Islet precursor cell (in vitro differentiated cells): ENCODE measurements at regions not wholly inside any gene's neighbourhood (a gene's known extent, or its start where the extent isn't known, plus 50 kb on each side); places are given as distances from the start of the nearest gene placed in this dataset.

Experiments
- DNase-seq: peaks from one replicate; pipeline ENCODE4 v3.0.0-alpha.2; 2018

DNA sequence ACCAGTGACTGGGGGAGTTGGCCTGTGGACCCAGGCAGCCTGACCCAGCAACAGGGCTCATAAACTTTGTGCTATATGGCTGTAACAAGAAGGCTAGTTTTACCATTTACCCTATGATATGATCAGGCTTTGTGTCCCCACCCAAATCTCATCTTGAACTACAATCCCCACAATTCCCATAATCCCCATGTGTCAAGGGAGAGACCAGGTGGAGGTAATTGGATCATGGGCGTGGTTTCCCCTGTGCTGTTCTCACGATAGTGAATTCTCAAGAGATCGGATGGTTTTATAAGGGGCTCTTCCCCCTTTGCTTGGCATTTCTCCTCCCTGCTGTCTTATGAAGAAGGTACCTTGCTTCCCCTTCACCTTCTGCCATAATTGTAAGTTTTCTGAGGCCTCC is 111.2 kb upstream of the NLRP1 start:
- DNase-seq = peak; percentile 7

DNA sequence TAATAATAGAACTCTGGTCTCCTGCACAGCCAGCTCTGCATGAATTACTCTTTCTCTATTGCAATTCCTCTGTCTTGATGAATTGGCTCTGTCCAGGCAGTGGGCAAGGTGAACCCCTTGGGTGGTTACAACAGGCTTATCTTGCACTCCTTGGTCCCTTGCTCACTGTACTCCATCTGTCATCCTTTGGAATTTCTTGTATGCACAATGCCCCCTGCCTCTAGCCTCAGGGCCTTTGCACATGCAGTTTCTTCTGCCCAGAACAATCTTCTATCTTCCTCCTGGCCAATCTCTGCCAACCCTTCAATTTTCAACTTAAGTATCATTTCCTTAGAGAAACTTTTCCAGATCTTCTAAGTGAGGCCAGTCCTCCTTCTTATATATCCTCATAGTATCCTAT is 114.7 kb upstream of the NLRP1 start:
- peak; percentile 40 for DNase-seq

DNA sequence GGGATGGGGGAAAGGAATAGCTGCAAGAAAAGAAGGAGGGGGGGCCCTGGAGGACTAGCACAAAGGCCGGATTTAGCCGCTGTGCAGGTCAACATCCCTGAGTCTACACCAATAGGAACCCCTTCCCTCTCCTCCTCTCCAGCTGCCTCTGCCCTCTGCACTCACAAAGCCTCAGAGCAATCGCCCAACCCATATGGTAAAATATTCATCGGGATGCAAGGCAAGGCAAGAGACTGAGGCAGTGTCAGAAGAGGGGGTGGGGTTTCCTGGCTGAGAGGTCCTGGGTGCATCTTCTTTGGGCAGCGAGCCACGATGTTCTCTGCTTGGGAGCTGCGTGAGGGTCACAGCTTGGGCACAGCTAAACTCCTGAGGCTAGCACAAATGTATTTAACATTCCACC is 115.5 kb upstream of the NLRP1 start:
- peak; percentile 46 for DNase-seq

DNA sequence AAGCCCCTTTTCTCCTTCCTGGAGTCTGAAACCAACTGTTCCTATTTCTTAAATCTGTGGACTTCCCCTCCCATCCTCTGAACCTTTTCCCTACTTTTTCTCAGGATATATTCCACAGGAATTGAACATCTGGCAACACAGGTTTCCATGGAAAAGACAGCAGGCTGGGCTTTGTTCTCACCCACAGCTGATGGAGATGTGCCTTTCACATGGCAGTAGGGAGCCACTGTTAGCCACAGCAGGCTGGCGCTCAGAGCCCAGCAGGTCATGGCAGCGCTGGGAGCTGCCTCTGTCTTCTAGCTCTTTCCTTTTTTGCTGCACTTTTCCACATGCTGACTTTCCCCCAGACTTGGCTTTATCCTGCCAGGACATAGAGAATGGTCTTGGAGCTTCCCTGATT is 116.4 kb upstream of the NLRP1 start:
- peak; percentile 28 for DNase-seq

DNA sequence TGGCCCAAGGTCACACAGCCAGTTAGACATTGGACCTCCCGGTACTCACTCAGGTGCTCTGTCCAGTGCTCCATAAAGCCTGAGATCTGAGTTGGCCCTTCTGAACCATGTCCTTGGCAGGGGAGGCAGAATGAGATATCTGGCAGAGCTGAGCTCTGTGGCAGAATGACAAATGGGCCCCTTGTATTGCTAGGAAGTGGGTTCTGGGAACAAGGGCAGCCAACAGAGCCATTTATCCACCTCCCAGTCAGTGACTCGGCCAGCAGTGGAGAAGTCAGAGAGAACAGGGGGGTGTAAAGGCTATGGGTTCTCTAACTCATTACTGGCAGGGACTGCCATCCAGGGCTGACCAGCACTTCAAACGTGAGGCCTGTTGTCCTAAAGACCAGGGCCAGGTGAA is 117.1 kb upstream of the NLRP1 start:
- peak; percentile 47 for DNase-seq

DNA sequence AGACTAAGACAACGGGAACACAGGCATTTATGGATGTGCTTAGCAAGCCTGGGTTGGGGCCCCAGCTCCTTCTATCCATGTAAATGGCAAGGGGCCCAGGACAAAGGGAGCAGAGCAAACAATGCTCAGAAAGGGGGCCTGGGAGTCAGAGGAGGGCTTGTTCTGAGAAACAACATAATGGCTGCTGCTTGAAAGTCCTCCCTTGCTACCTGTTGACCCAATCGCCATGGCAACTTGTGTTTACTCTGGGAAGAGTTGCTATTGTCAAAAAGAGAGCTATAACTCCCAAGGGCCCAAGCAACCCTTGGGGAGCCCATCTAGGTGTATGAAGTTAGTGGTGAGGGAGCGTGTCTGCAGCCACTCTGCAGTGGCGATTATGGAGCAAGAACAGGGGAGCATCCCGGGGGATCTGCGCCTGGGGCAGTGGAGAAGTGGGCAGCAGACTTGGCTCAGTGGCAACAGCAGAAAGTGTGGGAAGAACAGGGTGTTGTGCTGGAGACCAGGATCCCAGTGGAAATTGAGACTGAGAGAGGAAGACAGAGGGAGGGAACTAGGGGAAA is 118.7 kb upstream of the NLRP1 start:
- peak; percentile 52 for DNase-seq

DNA sequence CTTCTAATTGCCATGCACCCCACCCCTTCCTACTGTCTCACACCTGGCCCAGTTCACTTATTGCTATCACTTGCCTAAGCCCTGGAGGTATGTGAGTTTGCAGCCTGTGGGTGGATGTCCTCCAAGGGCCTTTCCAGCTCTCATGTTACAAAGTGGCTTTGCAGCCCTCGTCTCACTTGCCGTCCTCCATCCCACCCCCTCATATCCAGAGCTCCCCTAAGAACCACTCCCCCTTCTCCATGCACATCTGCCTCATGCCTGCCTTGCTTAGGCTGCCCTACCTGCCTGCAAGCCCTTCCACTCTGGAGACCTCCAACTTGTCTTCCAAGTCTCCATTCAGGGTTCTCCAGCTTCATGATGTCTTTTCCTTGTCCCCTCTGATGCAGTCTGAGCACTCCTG is 119.4 kb upstream of the NLRP1 start:
- DNase-seq = peak; percentile 37

DNA sequence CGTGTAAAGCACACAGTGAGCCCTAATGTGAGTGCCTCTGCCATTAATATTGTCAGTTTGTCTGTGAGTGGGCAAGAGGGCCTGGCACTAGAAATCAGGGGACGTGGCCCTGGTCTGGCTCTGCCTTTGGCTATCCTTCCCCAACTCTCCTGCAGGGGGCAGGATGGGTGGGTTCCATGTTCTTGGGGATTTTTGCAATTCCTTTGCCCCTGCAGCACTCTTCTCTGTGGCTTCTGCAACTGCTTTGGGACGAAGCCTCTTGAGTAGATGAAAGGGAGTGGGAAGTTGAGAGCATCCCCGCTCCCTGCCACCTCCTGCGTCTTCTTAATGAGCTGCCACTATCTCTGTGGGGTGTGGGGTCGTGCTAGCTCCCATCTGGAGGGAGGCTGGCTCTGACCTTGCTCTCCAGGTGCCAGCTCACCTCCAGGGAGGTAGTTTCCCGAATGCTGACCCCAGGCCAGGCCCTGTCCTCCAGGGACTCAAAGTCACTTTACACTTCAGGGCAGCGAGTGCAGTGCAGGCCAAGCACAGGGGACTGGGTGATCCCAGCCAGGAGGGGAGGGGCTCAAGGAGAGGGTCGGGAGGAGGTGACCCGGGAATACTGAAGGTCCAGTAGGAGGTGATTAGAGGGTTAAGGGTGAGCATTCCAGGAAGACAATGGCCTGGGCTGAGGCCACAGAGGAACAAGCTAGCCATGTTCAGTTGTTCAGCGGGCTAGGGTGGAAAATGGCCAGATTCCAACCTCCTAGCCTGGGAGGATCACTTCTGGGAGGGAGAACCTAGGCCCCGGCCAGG is 121.0 kb upstream of the NLRP1 start:
- peak; percentile 74 for DNase-seq

DNA sequence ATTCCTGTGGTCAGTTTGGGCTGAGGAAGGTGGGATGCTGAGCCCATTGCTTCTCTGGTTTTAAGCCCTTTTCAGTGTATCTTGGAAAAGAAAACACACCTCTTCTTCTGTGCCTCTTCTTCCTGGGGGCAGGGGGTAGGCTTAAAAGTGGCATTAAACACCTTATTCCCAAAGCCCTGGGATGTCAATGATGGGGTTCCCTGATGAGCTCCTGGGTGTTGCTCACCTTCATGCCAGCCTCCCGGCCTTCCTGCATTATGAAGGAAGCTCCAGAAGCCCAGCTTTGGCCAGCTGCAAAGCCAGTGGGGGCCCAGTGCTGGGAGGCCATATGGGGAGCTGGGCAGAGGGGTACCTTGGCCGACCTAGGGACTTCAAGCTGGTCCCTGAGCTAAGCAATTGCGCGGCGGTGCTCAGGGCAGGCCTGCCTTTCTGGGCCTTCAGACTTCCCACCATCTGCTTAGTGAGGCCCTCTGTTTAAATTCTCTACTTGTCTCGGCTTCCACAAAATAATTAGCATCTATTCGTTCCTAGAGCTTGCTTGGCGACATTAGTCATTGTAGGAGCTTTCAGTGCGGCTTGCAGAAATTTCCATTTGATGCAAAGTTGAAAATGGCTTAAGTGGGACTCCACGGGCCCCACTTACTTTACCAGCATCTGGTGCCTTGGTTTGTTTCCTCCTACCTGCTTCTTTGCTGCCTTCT is 121.7 kb upstream of the NLRP1 start:
- peak; percentile 38 for DNase-seq

DNA sequence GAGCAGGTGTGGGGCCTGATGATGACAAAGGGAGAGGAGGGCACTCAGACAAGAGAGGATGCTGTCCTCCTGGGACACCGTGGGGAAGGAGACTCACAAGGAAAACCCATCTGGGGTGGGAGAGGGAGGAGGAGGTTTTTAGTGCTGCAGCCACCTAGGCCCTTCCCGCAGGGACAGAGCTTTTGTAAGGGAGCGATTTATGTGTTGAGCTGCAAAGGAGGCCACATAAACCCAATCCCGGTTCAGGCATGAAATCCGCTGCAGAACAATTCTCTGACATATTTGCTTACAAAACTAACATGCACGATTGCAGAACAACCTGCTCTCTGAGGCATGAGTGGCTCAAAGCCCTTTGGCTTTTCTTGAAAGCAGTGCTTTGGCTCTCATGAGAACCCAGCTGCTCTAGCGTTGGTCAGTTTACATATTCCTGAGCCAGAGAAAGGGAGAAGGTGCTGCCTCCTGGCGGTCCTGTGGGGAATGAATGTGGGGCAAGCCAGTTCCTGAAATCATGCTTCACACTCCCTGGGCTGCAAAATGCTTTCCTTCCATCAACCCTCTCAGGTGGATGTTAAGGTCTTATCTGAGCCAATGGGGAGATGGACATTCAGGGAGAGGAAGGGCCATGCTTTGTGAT is 122.4 kb upstream of the NLRP1 start:
- DNase-seq = peak; percentile 87

DNA sequence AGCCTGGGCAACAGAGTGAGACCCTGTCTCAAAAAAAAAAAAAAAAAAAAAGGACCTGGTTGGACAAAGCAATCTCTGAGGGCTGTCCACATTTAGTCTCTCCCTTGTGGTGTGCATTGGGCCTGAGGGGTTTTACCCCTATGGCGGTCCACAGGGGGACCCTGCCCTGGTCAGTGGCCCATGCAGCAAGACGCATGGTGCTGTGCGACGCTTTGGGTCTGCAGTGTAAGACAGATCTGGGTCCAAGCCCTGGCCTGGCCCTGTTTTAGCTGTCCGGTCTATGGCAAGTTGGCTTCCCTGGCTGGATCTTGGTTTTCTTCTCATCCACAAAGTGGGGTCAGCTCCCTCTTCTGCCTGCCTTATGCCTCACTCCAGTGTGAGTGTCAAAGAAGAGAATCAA is 123.2 kb upstream of the NLRP1 start:
- DNase-seq = peak; percentile 22

DNA sequence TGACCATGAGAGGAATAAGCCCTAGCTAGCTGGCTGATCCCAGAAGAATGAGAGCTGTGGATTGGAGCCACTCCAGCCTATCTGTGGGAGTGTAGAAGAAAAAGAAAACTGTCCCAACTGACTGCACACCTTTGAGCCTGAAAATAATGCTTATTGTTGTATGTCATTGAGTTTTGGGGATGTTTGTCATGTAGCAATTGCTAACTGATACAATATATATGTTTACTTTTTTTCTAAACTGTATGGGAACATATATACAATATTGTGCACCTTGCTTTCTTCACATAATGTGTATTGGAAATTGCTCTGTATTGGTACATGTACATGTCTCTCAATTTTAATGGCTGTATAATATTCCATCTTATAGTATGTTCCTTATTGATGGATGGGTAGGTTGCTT is 124.0 kb upstream of the NLRP1 start:
- peak; percentile 10 for DNase-seq

DNA sequence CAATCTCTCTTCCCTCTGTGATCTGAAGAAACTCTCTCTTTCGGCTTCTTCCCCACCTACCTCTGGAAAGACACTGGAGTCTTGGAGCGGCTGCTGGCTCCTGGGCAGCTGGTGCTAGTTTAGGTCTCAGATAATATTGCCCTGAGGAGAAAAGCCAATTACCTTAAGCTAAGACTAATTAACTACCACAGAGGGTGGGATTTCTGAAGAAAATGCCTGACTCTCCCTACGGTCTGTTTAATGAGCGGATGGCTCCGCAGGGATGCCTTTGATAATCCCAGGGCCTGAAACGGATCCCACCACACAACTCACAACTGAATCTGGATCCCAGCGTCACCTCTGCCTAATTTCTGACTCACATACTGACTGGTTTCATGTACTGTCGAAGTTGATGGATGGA is 127.0 kb upstream of the NLRP1 start:
- peak; percentile 37 for DNase-seq

DNA sequence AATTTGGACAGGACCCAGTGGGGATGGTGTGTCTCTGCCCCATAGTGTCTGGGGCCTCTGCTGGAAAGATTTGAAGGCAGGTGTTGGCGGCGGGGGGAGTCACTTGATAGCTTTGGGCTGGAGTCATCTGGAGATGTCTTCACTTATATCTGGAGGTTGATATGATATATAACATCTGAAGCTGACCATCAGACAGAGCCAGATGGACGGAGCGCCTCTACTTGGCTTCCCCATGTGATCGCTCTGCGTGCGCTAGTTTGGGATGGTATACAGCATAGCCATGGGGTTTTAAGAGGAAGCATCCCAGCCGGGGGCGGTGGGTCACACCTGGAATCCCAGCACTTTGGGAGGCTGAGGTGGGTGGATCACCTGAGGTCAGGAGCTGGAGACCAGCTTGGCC is 130.7 kb upstream of the NLRP1 start:
- peak; percentile 32 for DNase-seq

DNA sequence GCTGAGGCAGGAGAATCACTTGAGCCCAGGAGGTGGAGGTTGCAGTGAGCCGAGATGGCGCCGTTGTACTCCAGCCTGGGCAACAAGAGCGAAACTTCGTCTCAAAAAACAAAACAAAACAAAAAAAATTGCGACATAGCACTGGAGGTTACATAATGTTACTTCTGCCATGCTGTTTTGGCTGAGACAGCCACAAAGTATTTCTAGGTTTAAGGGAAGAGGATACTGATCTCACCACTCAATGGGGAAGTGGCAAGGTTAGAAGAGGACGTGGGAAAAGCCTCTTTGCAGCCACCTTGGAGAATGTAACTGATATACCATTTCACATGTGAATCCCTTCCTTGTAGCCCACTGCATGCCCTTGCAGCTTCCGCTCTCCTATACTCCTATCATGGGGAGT is 131.2 kb upstream of the NLRP1 start:
- DNase-seq = peak; percentile 23

DNA sequence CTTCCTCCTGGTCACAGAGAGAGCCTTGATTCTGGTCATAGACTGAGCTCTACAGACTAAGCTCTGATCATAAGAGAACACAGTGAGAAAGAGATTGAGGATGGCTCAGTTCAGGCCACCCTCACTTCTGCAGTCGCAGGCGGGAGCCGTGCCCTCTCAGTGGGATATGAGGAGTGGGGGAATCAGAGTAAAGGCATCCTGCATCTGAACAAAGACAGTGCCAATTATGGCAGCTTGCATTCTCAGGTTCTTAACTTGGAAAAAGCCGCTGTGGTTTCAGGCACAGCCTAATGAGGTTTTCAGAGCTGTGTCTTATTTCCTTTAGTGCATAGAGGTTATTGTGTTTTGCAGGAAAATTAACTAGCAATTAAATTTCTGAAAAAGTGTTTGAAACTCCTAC is 134.4 kb upstream of the NLRP1 start:
- no peak for DNase-seq

DNA sequence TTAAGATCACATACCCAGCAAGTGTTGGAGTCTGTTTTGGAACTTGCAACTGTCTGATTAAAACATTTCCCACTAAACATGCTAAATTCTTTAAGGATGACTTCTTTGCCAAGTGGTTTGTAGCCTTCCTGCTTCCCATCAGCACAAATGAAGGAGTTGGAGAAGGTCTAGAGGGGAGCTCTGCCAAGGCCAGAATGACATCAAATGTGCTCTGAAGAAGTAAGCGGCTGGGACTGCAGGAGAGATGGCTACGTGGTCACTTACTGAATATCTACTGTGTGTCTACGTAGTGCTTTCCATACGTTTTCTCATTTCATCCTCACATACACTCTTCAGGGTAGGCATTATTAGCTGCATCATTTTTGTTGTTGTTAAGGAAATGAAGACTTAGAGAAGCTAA is 135.7 kb upstream of the NLRP1 start:
- no peak for DNase-seq

DNA sequence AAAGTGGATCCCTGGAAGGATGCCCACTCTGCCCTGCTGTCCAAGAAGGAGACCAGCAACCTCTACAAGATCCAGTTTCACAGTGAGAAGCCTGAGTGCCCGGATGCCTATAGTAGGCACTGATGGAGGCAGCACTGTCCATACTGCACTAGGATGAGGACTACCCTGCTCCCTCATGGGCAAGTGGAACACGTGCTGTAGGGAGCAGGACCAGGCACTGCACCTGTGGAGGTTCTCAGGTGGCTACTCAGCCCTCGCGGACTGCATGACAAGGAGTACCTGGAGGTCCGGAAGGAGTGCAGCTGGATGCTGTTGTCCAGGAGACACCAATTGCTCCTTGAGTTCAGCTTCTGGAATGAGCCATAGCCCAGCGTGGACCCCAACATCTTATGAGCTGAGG is 146.1 kb upstream of the NLRP1 start:
- DNase-seq = no peak

DNA sequence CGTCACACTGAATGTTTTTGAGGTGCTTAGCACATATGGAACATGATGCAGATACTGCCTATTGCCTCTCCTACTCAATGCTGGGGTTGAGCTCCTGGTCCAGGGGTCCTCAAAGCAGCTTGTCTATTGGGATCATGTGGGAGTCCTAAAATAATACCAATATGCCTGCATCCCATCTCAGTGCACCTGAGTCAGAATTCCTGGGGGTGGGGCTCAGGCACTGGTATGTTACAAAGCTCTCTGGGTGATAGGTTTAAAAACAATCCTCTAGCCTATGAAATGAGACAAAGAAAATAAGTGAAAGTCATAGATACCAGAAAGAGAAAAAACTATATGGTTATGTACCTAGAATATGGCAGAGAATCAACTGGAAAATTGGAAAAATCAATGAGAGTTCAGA is 156.6 kb upstream of the NLRP1 start:
- peak; percentile 37 for DNase-seq

DNA sequence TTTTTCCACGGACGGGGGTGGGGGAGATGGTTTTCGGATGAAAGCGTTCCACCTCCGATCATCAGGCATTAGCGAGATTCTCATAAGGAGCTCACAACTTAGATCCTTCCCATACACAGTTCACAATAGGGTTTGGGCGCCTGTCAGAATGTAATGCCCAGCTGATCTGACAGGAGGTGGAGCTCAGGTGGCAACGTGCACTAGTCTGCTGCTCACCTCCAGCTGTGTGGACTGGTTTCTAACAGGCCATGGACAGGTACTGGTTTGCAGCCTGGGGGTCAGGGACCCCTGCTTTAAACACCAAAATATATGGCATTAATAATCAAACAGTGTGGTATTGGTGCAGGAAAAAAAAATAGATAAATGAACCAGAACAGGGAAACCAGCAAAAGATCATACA is 157.5 kb upstream of the NLRP1 start:
- DNase-seq = peak; percentile 32

DNA sequence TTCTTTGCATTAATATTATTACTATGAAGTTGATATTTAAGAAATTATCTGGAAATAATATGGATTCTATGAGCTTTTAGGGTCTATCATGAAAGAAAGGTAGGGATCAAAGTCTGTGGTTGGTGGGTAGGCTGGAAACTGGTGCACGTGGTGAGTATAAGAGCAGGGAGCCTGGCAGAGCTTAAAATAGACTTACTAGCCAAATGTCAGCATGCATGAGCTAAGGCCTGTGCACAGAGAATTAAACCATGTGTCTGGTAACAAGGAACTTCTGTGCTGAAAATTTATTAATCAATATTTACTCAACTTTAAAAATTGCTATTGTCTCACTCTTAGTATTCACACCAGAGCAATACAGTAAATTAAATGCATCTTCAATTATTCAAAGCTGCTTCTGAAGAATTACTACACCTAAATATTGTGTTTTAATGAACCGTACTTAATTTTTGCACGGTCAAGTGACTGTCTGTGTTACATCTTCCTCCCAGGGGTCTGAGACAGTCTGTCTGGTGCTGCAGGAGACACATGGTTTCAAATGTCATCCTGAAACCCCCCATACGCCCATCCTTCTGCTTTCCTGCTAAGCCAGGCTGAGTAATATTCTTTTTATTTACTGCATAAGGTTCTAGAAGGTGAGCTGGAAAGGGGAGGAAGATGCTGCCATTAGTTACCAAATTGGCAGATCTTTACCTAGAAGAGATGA is 161.0 kb upstream of the NLRP1 start:
- no peak for DNase-seq

DNA sequence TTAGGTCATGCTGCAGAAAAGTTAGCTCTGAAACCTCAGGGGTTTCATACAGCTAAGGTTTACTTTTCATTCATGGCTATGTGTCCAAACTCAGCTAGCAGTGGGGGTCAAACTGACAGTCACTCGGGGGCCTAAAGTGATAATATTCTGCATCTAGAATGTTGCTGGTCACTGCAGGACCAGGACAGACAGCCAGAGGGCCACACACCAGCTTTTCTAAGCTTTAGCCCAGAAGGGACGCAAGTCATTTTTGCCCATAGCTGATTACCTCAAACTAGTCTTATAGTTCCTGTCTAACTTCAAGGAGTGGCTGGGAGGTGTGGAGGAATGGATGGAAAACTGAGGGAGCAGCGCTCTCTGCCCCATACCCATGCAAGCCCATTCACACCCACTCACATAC is 163.0 kb upstream of the NLRP1 start:
- no peak for DNase-seq

DNA sequence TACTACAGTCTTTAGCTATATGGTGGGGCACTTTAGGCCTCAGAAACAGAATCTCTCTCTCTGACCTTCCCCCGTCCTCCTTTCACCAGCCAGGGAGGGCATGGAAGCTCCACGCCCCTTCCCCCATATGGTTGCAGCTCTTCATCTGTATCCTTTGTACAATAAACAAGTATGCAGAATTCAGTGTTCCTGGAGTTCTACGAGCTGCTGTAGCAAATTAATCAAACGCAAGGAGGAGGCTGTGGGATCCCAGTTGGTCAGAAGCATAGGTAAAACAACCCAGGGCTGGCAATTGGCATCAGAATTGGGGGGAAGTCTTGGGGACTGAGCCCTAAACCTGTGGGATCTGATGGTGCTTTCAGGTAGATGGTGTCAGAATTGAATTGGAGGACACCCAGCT is 163.7 kb upstream of the NLRP1 start:
- no peak for DNase-seq
